BE2C (cell line): ENCODE measurements at regions not wholly inside any gene's neighbourhood (a gene's known extent, or its start where the extent isn't known, plus 50 kb on each side); places are given as distances from the start of the nearest gene placed in this dataset.
A peak's percentile ranks its signal among the peaks of the same experiment; 100 is the strongest.

Experiments
- DNase-seq: peaks from one replicate; pipeline ENCODE4 v3.0.0-alpha.2; 2020
- H3K27me3 ChIP-seq: fragments of 250-450 bp; sonication (Bioruptor Pico); 2 replicates; pipeline ENCODE4 v1.5.1; 2020; ENCODE audit warnings: mild to moderate bottlenecking
- H3K36me3 ChIP-seq: fragments of 250-450 bp; sonication (Bioruptor Pico); 2 replicates; pipeline ENCODE4 v1.5.1; 2020; ENCODE audit warnings: mild to moderate bottlenecking
- H3K4me1 ChIP-seq: fragments of 250-450 bp; sonication (Bioruptor Pico); 2 replicates; pipeline ENCODE4 v1.5.1; 2020
- H3K4me3 ChIP-seq: 2 replicates; pipeline ENCODE4 v1.5.1; 2011; ENCODE audit warnings: low read depth, low read length
- H3K9me3 ChIP-seq: fragments of 250-450 bp; sonication (Bioruptor Pico); 2 replicates; pipeline ENCODE4 v1.5.1; 2020
- CTCF ChIP-seq: IDR thresholded peaks from 2 replicates; pipeline ENCODE4 v1.5.1; 2012; ENCODE audit warnings: mild to moderate bottlenecking, low read depth, low read length

GRCh38 chr12:63403256-63403655, 252.3 kb upstream of the AVPR1A start:
- no peak for TF ChIP-seq CTCF
- no peak for DNase-seq
- Histone ChIP-seq H3K27me3 (no peaks in the 10 kb centered on the region), H3K4me3 (no peak overlapping the region), H3K9me3 (no peaks in the 10 kb centered on the region; the same call in 1 of the 2 replicates), H3K4me1 (no peaks in the 10 kb centered on the region), H3K36me3 (no peaks in the 10 kb centered on the region)

GRCh38 chr12:63400718-63401117, 249.7 kb upstream of the AVPR1A start:
- no peak overlapping the region for H3K4me3 ChIP-seq
- no peaks in the 10 kb centered on the region for H3K4me1 ChIP-seq
- no peaks in the 10 kb centered on the region for H3K36me3 ChIP-seq
- no peaks in the 10 kb centered on the region; the same call in 1 of the 2 replicates for H3K27me3 ChIP-seq
- TF ChIP-seq CTCF = no peak
- DNase-seq = peak; percentile 24
- H3K9me3 ChIP-seq = no peaks in the 10 kb centered on the region; the same call in 1 of the 2 replicates

GRCh38 chr12:63400318-63400717, 249.3 kb upstream of the AVPR1A start:
- no peaks in the 10 kb centered on the region for H3K36me3 ChIP-seq
- DNase-seq = no peak
- H3K4me1 ChIP-seq = no peaks in the 10 kb centered on the region
- no peak overlapping the region for H3K4me3 ChIP-seq
- H3K9me3 ChIP-seq = no peaks in the 10 kb centered on the region; the same call in 1 of the 2 replicates
- no peaks in the 10 kb centered on the region; the same call in 1 of the 2 replicates for H3K27me3 ChIP-seq
- no peak for TF ChIP-seq CTCF

GRCh38 chr12:63397807-63398206, 246.8 kb upstream of the AVPR1A start:
- H3K9me3 ChIP-seq = no peaks in the 10 kb centered on the region; the same call in 1 of the 2 replicates
- TF ChIP-seq CTCF = no peak
- no peak for DNase-seq
- no peaks in the 10 kb centered on the region; the same call in 1 of the 2 replicates for H3K27me3 ChIP-seq
- H3K4me1 ChIP-seq = no peaks in the 10 kb centered on the region
- H3K4me3 ChIP-seq = no peak overlapping the region
- no peaks in the 10 kb centered on the region for H3K36me3 ChIP-seq

GRCh38 chr12:63396135-63396534, 245.1 kb upstream of the AVPR1A start:
- H3K4me3 ChIP-seq = no peak overlapping the region
- H3K4me1 ChIP-seq = no peaks in the 10 kb centered on the region
- no peaks in the 10 kb centered on the region; the same call in 1 of the 2 replicates for H3K9me3 ChIP-seq
- no peaks in the 10 kb centered on the region; the same call in 1 of the 2 replicates for H3K27me3 ChIP-seq
- DNase-seq = no peak
- no peak for TF ChIP-seq CTCF
- no peaks in the 10 kb centered on the region for H3K36me3 ChIP-seq

GRCh38 chr12:63394983-63395382, 244.0 kb upstream of the AVPR1A start:
- H3K9me3 ChIP-seq = no peaks in the 10 kb centered on the region; the same call in 1 of the 2 replicates
- no peak for DNase-seq
- no peaks in the 10 kb centered on the region for H3K36me3 ChIP-seq
- no peaks in the 10 kb centered on the region for H3K4me1 ChIP-seq
- no peak for TF ChIP-seq CTCF
- H3K4me3 ChIP-seq = no peak overlapping the region
- H3K27me3 ChIP-seq = no peaks in the 10 kb centered on the region; the same call in 1 of the 2 replicates
